ENCODE measurements at regions not wholly inside any gene's neighbourhood (a gene's known extent, or its start where the extent isn't known, plus 50 kb on each side); places are given as distances from the start of the nearest gene placed in this dataset.

- H3K9me3 ChIP-seq (ENCODE audit: control insufficient read depth, insufficient read depth, low read depth, low read length), result no peaks in the 10 kb centered on the region
- DNase-seq (ENCODE audit: low read depth, low spot score) (no peak), ATAC-seq (no peak)
- no peaks in the 10 kb centered on the region for H3K4me1 ChIP-seq (ENCODE audit: control insufficient read depth, insufficient read depth, low read length)
- BruUV-seq (replicated peaks), result no TSS peak
- ChIA-PET CTCF (interaction anchor here (0.6 kb wide), 1 partner anchor 521 kb away, joined by 5 read pairs; no protein-coding TSS in a partner anchor), POLR2A (interaction anchor here (0.6 kb wide), 1 partner anchor 371 kb away, joined by 7 read pairs; no protein-coding TSS in a partner anchor)
- in situ Hi-C loops (cut with HindIII; ENCODE audit: low pct_unique_long_range_greater_than_20kb, low sequenced_read_pairs), result no loop called here
- intact Hi-C loops (cut with micrococcal nuclease; ENCODE audit: unreplicated experiment), result no loop called here
- H3K27ac ChIP-seq (ENCODE audit: low read length), result no peak overlapping the region
- TF ChIP-seq SIN3A (IDR thresholded peaks at IDR 0.05; ENCODE audit: borderline replicate concordance, insufficient read depth, low read depth, low read length) (no peak), TCF7L2 (IDR thresholded peaks at IDR 0.05; ENCODE audit: low read depth, low read length) (no peak), REST (IDR thresholded peaks at IDR 0.05; ENCODE audit: insufficient read depth in 1 of 2, low read depth in 2 of 2, low read length in 1 of 2) (no peak), POLR2AphosphoS5 (IDR thresholded peaks at IDR 0.05; ENCODE audit: low read depth, low read length) (no peak), CTCF (IDR thresholded peaks at IDR 0.05) (no peak)
- H3K4me3 ChIP-seq (ENCODE audit: low read depth in 2 of 2, low read length in 2 of 2), result no peak overlapping the region
- no peaks in the 10 kb centered on the region for H3K36me3 ChIP-seq (ENCODE audit: control insufficient read depth, insufficient read depth, low read length)
- H3K27me3 ChIP-seq (ENCODE audit: control insufficient read depth, insufficient read depth, low read length), result no peaks in the 10 kb centered on the region
Observed at GRCh38 chr3:152104847-152105415, 163.8 kb upstream of the MBNL1 start.

GRCh38 chr3:152105446-152105845, 163.3 kb upstream of the MBNL1 start:
- ATAC-seq (no peak), DNase-seq (ENCODE audit: low read depth, low spot score) (no peak)
- no peaks in the 10 kb centered on the region for H3K4me1 ChIP-seq (ENCODE audit: control insufficient read depth, insufficient read depth, low read length)
- ChIA-PET POLR2A (interaction anchor here (0.6 kb wide), 1 partner anchor 371 kb away, joined by 7 read pairs; no protein-coding TSS in a partner anchor), CTCF (no interaction called here)
- no peaks in the 10 kb centered on the region for H3K36me3 ChIP-seq (ENCODE audit: control insufficient read depth, insufficient read depth, low read length)
- H3K9me3 ChIP-seq (ENCODE audit: control insufficient read depth, insufficient read depth, low read depth, low read length), result no peaks in the 10 kb centered on the region
- H3K4me3 ChIP-seq (ENCODE audit: low read depth in 2 of 2, low read length in 2 of 2), result no peak overlapping the region
- BruUV-seq (replicated peaks), result no TSS peak
- in situ Hi-C loops (cut with HindIII; ENCODE audit: low pct_unique_long_range_greater_than_20kb, low sequenced_read_pairs), result no loop called here
- TF ChIP-seq POLR2AphosphoS5 (IDR thresholded peaks at IDR 0.05; ENCODE audit: low read depth, low read length) (no peak), CTCF (IDR thresholded peaks at IDR 0.05) (no peak), TCF7L2 (IDR thresholded peaks at IDR 0.05; ENCODE audit: low read depth, low read length) (no peak), SIN3A (IDR thresholded peaks at IDR 0.05; ENCODE audit: borderline replicate concordance, insufficient read depth, low read depth, low read length) (no peak), REST (IDR thresholded peaks at IDR 0.05; ENCODE audit: insufficient read depth in 1 of 2, low read depth in 2 of 2, low read length in 1 of 2) (no peak)
- H3K27ac ChIP-seq (ENCODE audit: low read length), result no peak overlapping the region
- intact Hi-C loops (cut with micrococcal nuclease; ENCODE audit: unreplicated experiment), result no loop called here
- H3K27me3 ChIP-seq (ENCODE audit: control insufficient read depth, insufficient read depth, low read length), result no peaks in the 10 kb centered on the region
